Thyroid gland (tissue), 4 donors: ENCODE measurements at regions not wholly inside any gene's neighbourhood (a gene's known extent, or its start where the extent isn't known, plus 50 kb on each side); places are given as distances from the start of the nearest gene placed in this dataset.

Source experiments
- CTCF ChIP-seq, 6 experiments: fragments of 200-600 bp in 3 of 6; fragments of 450-650 bp in 3 of 6; sonication (generic) in 3 of 6; IDR thresholded peaks; one replicate each; pipeline ENCODE4 v1.5.1; 2016 to 2019; ENCODE audit warnings: antibody characterized with exemption in 6 of 6, mild to moderate bottlenecking in 2 of 6, inconsistent platforms in 1 of 6, moderate library complexity in 1 of 6
- POLR2A ChIP-seq, 2 donors: fragments of 450-650 bp; IDR thresholded peaks; one replicate each; pipeline ENCODE4 v1.6.1; 2017; ENCODE audit warnings: antibody characterized with exemption in 2 of 2, mild to moderate bottlenecking in 2 of 2, moderate library complexity in 1 of 2

- TF ChIP-seq CTCF (IDR thresholded peaks at IDR 0.05) (no peak), POLR2A (IDR thresholded peaks at IDR 0.05) (no peak)
These were observed 76.0 kb upstream of the POGK start for GRCh38 chr1:166763318-166763717.
